Mucosa of gallbladder (tissue), 1 donor: ENCODE measurements at regions not wholly inside any gene's neighbourhood (a gene's known extent, or its start where the extent isn't known, plus 50 kb on each side); places are given as distances from the start of the nearest gene placed in this dataset.
A peak's percentile ranks its signal among the peaks of the same experiment; 100 is the strongest.
"Not testable (repeated sequence)": the region's sequence is repeated elsewhere in the genome, so short reads cannot be mapped to it uniquely, and the experiment has no call there.

Experiments
- DNase-seq: peaks from one replicate; pipeline ENCODE4 v3.0.0-alpha.2; 2020; ENCODE audit warnings: low spot score
- donor health status: DM: no; HTN: no; CAD: no.

GRCh38 chr4:170420255-170420693 is 330.5 kb upstream of the AADAT start:
- peak; percentile 49 for DNase-seq

GRCh38 chr4:170414961-170415360 is 325.2 kb upstream of the AADAT start:
- DNase-seq = no peak

- DNase-seq = no peak
Measured at GRCh38 chr4:170414360-170414759, 324.6 kb upstream of the AADAT start.

GRCh38 chr4:170413951-170414350 is 324.2 kb upstream of the AADAT start:
- DNase-seq = no peak

- no peak for DNase-seq
Measured at GRCh38 chr4:170400361-170400760, 310.6 kb upstream of the AADAT start.

- no peak for DNase-seq
Measured at GRCh38 chr4:170399581-170400293, 310.0 kb upstream of the AADAT start.

GRCh38 chr4:170398218-170398617 is 308.5 kb upstream of the AADAT start:
- DNase-seq = no peak

GRCh38 chr4:170395773-170396172 is 306.0 kb upstream of the AADAT start:
- DNase-seq = no peak

- no peak for DNase-seq
Measured at GRCh38 chr4:170391066-170391740, 301.4 kb upstream of the AADAT start.

GRCh38 chr4:170389411-170389810 is 299.7 kb upstream of the AADAT start:
- no peak for DNase-seq

- no peak for DNase-seq
Measured at GRCh38 chr4:170388255-170388654, 298.5 kb upstream of the AADAT start.

- DNase-seq = no peak
Measured at GRCh38 chr4:170386971-170387370, 297.2 kb upstream of the AADAT start.

- DNase-seq = no peak
Measured at GRCh38 chr4:170386511-170386910, 296.8 kb upstream of the AADAT start.

GRCh38 chr4:170374770-170375169 is 285.0 kb upstream of the AADAT start:
- no peak for DNase-seq

GRCh38 chr4:170348945-170349344 is 259.2 kb upstream of the AADAT start:
- DNase-seq = no peak

GRCh38 chr4:170347191-170347590 is 257.4 kb upstream of the AADAT start:
- not testable (repeated sequence) for DNase-seq

- no peak for DNase-seq
Measured at GRCh38 chr4:170339522-170339921, 249.8 kb upstream of the AADAT start.

GRCh38 chr4:170336238-170336775 is 246.6 kb upstream of the AADAT start:
- no peak for DNase-seq

- no peak for DNase-seq
Measured at GRCh38 chr4:170325599-170325998, 235.8 kb upstream of the AADAT start.

- DNase-seq = no peak
Measured at GRCh38 chr4:170323623-170324022, 233.9 kb upstream of the AADAT start.

GRCh38 chr4:170307182-170307581 is 217.4 kb upstream of the AADAT start:
- DNase-seq = no peak

GRCh38 chr4:170306208-170306607 is 216.5 kb upstream of the AADAT start:
- no peak for DNase-seq

- DNase-seq = no peak
Measured at GRCh38 chr4:170305627-170306026, 215.9 kb upstream of the AADAT start.
